ENCODE measurements at regions not wholly inside any gene's neighbourhood (a gene's known extent, or its start where the extent isn't known, plus 50 kb on each side); places are given as distances from the start of the nearest gene placed in this dataset.
"Not testable (repeated sequence)": the region's sequence is repeated elsewhere in the genome, so short reads cannot be mapped to it uniquely, and the experiment has no call there.

DNA sequence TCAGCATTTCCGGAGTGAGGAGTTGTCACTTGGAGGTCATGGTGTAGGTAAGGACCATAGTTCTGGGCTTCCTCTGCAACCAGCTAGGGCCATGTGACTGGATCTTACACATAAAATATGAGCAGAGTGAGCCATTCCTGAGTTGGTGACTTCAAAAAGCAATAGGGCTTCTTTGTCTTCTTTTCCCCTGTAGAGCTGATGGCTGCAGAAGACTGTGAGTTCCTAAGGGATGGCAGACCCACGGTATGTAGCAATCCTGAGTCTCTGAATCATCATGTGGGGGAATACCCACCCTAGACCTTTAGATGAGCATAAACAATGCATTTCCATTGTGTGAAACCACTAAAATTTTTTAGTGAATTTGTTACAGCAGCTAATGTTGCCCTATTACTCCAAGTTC is 151.1 kb upstream of the TBX3 start:
- WGBS, 2 donors, result 75 to 94% methylated on average over 2 of the region's 2 CpGs
- DNase-seq (no peak), ATAC-seq (ENCODE audit: low FRiP score in 2 of 2) (no peak)
- no peaks in the 10 kb centered on the region for H3K4me1 ChIP-seq
- H3K9me3 ChIP-seq, result peaks cover 0 to 5% (median 1%) of the 10 kb centered on the region in 4 donors
- H3K36me3 ChIP-seq, result no peaks in the 10 kb centered on the region
- no peak overlapping the region for H3K27ac ChIP-seq
- no peaks in the 10 kb centered on the region for H3K27me3 ChIP-seq
- no peak for TF ChIP-seq POLR2A (IDR thresholded peaks at IDR 0.05)
- TF ChIP-seq, protein P1, sequence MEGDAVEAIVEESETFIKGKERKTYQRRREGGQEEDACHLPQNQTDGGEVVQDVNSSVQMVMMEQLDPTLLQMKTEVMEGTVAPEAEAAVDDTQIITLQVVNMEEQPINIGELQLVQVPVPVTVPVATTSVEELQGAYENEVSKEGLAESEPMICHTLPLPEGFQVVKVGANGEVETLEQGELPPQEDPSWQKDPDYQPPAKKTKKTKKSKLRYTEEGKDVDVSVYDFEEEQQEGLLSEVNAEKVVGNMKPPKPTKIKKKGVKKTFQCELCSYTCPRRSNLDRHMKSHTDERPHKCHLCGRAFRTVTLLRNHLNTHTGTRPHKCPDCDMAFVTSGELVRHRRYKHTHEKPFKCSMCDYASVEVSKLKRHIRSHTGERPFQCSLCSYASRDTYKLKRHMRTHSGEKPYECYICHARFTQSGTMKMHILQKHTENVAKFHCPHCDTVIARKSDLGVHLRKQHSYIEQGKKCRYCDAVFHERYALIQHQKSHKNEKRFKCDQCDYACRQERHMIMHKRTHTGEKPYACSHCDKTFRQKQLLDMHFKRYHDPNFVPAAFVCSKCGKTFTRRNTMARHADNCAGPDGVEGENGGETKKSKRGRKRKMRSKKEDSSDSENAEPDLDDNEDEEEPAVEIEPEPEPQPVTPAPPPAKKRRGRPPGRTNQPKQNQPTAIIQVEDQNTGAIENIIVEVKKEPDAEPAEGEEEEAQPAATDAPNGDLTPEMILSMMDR (IDR thresholded peaks at IDR 0.05), result no peak
- no peak for TF ChIP-seq EP300 (IDR thresholded peaks at IDR 0.05)
- TF ChIP-seq POLR2AphosphoS5 (IDR thresholded peaks at IDR 0.05), result no peak
- no peak overlapping the region for H3K4me3 ChIP-seq

GRCh38 chr12:114834621-114835020 is 150.6 kb upstream of the TBX3 start:
- no peak for DNase-seq
- Histone ChIP-seq H3K27ac (no peak overlapping the region), H3K4me3 (no peak overlapping the region), H3K4me1 (no peaks in the 10 kb centered on the region), H3K9me3 (peaks cover 0 to 5% (median 1%) of the 10 kb centered on the region in 4 donors), H3K27me3 (no peaks in the 10 kb centered on the region), H3K36me3 (no peaks in the 10 kb centered on the region)
- 47 to 50% methylated on average over 2 to 3 of the region's 3 CpGs for WGBS, 2 donors
- TF ChIP-seq EP300 (IDR thresholded peaks at IDR 0.05), result no peak
- no peak for TF ChIP-seq POLR2A (IDR thresholded peaks at IDR 0.05)
- TF ChIP-seq, protein P1 (IDR thresholded peaks at IDR 0.05), result no peak
- TF ChIP-seq POLR2AphosphoS5 (IDR thresholded peaks at IDR 0.05), result no peak
- ATAC-seq (ENCODE audit: low FRiP score in 2 of 2), result no peak

GRCh38 chr12:114829833-114830232 is 145.9 kb upstream of the TBX3 start:
- ATAC-seq (ENCODE audit: low FRiP score in 2 of 2), result no peak
- Histone ChIP-seq H3K36me3 (no peaks in the 10 kb centered on the region), H3K27ac (no peak overlapping the region), H3K4me3 (no peak overlapping the region), H3K4me1 (no peaks in the 10 kb centered on the region), H3K9me3 (no peaks in the 10 kb centered on the region), H3K27me3 (no peaks in the 10 kb centered on the region)
- no peak for DNase-seq
- 90 to 91% methylated on average over 4 of the region's 4 CpGs for WGBS, 2 donors
- TF ChIP-seq, protein P1 (IDR thresholded peaks at IDR 0.05), result no peak
- TF ChIP-seq POLR2A (IDR thresholded peaks at IDR 0.05) (no peak), EP300 (IDR thresholded peaks at IDR 0.05) (no peak), POLR2AphosphoS5 (IDR thresholded peaks at IDR 0.05) (no peak)

GRCh38 chr12:114829244-114829643 is 145.3 kb upstream of the TBX3 start:
- not testable (repeated sequence) for ATAC-seq (ENCODE audit: low FRiP score in 2 of 2); H3K9me3 ChIP-seq; H3K27ac ChIP-seq; H3K27me3 ChIP-seq; H3K4me3 ChIP-seq; DNase-seq; H3K36me3 ChIP-seq; H3K4me1 ChIP-seq

DNA sequence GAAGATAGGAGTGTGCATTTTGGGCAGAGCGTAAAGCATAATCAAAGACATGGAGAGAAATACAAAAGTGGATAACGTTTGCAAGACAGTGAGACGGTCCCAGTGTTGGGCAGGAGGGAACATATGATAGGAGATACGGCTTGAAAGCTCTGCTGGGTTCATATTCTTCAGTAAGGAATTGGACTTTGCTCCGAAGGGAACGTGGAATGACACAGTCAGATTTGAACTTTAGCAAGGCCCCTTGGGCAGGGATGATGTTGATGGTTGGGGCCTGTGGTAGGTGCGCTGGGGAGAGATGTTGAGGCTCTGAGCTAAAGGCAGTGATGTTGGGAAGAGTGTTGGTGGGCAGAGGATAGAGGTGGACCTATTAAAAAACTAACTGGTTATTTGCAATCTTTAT is 143.5 kb upstream of the TBX3 start:
- 88 to 95% methylated on average over 7 of the region's 7 CpGs for WGBS, 2 donors

More for the DNA sequence above, 143.5 kb upstream of the TBX3 start:
- TF ChIP-seq, protein P1 (IDR thresholded peaks at IDR 0.05), result no peak
- TF ChIP-seq EP300 (IDR thresholded peaks at IDR 0.05) (no peak), POLR2A (IDR thresholded peaks at IDR 0.05) (no peak), POLR2AphosphoS5 (IDR thresholded peaks at IDR 0.05) (no peak)
- H3K27ac ChIP-seq, result no peak overlapping the region
- H3K9me3 ChIP-seq, result no peaks in the 10 kb centered on the region
- H3K36me3 ChIP-seq, result no peaks in the 10 kb centered on the region
- H3K4me3 ChIP-seq, result no peak overlapping the region
- H3K4me1 ChIP-seq, result no peaks in the 10 kb centered on the region
- no peak for DNase-seq
- no peaks in the 10 kb centered on the region for H3K27me3 ChIP-seq
- no peak for ATAC-seq (ENCODE audit: low FRiP score in 2 of 2)

All from upper lobe of left lung (tissue), 6 donors.